KG1 (cell line): ENCODE measurements at regions not wholly inside any gene's neighbourhood (a gene's known extent, or its start where the extent isn't known, plus 50 kb on each side); places are given as distances from the start of the nearest gene placed in this dataset.

Experiments
- DNase-seq: peaks from one replicate; lab custom pipeline; 2025; lab: John Stamatoyannopoulos, UW

DNA sequence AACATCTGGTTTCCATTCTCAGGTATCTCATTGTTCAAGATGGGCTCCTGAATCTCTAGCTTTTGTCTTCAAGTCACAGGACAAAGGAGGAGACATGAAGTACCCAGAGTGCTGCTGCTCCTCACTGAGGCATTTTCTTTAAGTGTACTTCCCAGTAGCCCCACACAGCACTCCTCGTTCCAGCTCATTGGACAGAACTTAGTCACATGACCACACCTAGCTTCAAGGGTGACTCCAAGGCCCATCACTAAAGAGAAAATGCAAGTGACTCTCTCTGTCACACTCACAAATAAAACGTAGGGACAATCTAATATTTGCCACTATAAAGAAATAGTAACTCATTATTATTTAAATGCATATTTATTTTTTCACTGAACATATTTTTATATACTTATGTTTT is 58.3 kb upstream of the NEUROD6 start:
- DNase-seq = no peak

DNA sequence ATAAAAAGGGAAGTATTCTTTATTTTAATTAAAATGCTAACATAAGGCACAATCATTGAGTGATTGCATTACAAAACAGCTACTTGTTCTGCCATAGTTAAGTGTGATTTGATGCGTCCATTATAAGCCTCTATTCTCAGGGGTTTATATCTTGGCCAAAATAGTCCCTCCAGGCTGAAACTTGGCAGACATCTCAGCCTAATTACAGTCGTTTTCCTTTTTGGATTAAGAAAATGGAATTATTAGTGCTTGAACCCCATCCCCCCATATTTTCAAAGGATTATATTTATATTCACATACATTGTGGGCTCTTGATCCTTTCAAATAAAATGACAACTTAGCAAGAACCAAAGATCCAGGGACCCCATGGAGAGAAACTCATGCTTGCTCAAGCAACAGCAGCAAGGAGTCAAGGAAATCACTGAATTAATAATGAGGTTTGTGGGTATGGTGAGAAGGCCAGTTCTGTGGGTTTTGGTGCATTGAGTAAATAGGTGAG is 66.7 kb upstream of the NEUROD6 start:
- no peak for DNase-seq

DNA sequence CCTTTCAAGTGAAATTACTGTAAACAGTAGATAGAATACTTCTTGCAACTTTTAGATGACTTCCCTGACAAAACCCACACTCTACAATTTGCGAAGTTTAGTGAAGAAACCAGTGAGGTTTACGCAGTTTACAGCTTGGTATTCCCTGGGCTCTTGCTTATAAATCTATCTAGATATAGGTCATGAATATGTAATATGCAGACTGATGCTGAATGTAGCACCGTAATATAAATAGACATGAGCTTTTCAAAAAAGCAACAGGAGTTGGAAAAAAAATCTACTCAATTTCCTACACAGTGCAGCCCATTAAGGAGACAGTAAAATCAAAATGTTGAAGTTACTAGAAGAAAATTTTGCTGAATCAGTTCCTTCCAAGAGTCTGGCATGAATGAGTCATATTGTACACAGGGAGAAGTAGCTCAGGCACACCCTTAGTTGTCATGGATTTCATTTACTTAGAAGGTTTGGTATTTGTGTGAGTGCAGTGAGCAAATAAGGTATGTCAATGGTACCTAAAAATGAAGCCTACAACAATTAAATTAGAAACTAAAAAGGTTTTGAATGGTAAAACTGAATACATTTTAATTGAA is 67.7 kb upstream of the NEUROD6 start:
- DNase-seq = no peak

DNA sequence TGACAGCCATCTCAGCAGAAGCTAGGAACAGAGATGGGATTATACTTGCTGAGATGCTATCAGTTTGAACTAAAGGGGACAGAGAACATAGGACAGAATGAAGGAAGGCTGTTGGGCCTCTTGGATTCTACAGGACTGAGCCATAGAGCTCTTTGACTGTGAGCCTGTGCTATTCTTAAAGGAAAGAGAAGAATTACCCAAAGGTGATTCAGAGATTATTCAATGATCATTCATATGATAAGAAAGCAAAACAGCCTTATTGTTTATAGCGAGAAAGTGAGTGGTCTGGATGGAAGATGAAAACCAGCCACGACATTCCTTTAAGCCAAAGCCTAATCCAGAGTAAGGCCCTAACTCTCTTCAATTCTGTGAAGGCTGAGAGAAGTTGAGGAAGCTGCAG is 69.7 kb upstream of the NEUROD6 start:
- no peak for DNase-seq

DNA sequence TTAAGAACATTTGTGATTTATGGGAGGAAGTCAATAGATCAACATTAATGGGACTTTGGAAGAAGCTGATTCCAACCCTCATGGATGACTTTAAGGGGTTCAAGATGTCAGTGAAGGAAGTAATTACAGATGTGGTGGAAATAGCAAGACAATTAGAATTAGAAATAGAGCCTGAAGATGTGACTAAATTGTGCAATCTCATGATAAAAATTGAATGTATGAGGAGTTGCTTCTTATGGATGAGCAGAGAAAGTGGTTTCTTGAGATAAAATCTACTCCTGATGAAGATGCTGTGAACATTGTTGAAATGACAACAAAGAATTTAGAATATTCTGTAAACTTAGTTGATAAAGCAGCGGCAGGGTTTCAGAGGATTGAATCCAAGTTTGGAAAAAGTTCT is 70.9 kb upstream of the NEUROD6 start:
- DNase-seq = no peak

DNA sequence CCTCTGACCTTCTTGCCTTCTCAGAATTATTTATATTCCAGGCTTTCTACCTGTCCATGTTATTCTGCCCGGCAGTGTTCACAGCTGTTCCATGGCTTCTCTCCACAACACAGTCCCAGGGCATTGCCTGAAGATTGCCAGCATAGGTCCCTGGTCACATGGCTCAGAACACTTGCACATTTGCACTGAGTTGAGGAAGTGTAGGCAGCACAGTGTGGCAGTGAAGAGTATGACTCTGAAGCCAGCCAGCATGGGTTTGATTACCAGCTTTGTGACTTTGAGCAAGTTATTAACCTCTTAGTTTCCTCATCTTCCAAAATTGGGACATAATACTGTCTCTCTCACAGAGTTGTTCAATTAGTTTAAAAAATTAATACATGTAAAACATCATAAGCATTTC is 73.2 kb upstream of the NEUROD6 start:
- no peak for DNase-seq

DNA sequence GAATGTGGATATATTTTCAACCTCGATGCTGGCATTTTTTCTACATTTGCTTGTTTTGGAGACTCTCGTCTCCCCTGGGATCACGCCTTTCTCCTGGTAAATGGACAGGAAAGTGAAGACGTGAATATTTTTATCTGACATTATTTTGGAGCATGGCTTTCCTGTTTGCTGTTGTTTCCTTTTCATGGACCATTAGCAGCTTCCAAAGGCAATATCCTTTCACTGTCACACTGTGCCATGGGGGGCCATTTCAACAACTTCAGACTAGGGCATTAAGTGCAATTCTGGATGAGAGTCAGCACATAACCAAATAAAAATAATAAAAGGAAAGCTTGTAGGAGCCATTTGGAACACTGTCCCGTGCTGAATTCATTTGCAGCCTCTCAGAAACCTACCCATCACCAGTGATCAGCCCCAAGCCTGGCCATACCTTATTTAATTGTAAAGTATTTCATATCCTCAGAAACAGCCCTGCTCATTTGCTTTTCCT is 75.9 kb upstream of the NEUROD6 start:
- DNase-seq = no peak

DNA sequence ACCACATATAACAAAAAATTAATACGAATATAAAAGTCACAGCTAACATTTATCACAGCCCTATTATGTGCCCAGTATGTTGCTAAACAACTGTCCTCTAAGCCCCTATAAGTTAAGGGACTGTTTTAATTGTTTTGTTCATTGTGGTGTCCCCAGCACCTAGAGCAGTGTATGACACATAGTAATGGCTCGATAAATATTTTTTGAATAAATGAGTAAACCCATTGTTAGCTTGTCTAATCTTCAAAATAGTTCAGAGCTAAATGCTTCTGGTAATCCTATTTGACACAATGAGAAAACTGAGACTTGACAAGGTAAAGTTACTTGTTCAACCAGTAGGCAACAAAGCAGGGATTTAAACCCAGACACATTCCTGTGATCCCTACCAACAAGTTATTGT is 78.4 kb upstream of the NEUROD6 start:
- DNase-seq = no peak

DNA sequence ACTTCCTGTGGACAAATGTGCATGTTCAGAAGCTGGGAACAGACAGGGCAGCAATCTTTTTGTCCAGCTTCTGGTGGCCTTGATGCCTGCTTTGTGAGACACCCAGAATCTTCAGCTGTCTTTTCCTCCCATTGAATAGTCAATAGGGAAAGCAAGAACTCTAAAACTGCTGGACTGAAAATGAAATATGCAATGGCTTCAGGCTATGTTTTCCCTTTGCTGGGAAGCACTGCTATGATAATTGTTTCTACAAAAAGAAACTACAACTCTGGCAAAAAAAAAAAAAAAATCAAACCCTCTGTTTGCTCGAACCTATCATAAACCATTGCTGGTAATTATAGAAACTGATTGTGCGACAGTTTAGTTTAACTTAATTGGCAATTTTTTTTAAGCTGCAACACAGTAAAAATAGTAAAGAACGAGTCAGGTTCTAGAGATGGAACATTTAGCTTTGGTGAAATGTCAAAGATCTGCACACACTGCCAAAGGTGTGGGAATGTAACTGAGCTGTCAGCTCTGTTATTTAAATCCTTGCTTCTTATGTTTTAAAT is 79.1 kb upstream of the NEUROD6 start:
- no peak for DNase-seq

DNA sequence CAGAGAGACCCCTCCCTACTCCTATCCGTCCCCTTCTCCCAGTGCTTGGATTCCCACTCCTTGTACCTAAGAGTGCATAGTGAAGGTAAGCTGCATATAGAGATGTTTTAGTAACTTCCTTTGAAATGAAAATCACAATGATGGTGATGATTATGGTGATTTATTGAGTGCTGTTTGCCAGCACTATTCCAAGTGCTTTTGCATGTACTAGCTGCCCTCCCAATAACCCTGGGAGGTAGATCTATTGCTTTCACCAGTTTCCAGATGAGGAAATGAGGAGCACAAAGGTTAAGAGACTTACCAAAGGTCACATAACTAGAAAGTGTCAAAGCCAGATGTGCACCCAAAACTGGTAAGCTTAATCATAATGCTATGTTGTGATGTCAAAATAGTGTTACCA is 80.4 kb upstream of the NEUROD6 start:
- DNase-seq = no peak

DNA sequence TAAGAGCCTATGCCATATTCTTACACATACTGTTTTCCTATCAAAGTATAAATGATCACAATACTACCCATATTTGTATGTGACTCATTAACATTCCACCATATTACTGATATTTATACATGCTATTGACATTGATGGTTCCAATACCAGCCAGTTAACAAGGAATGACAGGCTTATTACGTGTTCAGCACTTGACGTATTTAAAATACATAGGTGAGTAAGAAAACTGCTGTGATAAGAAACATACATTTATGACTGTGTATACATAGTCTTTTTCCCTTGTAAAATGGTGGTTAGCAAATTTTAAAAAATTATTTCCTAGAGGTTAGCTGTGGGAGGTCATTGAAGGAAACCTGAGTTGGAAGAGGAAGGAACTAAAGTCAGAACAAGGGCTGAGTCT is 81.1 kb upstream of the NEUROD6 start:
- no peak for DNase-seq

DNA sequence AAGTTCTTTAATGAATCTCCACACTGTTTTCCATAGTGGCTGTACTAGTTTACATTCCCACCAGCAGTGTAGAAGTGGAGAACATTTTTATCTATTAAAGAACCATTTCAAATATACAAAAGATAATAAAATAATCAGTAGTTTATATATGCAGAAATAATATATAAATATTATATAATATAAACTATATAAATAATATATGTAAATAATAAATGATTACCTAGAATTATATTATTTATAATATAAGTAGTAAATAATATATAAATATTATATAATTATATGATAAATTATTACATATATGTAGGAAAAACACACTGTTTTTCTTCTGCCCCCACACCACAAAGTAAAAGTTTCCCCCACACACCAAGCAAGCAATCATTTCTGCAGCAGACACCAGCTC is 83.5 kb upstream of the NEUROD6 start:
- no peak for DNase-seq

DNA sequence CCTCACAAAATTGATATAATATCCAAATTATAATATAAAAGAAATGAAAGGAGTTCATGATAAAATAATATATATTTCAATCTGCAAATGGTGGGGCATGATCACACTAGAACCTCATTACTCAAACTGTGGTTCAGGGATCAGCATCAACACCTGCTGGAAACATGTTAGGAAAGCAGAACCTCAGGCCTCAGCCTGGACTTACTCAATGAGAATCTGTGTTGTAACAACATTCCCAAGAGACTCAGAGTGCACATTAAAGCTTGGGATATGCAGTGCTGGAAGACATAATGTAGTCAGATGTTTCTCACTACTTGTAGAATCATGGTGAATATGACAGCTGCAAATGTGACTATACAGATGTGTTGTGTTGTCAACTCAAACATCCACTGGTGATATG is 81.7 kb upstream of the ITPRID1 start:
- no peak for DNase-seq

DNA sequence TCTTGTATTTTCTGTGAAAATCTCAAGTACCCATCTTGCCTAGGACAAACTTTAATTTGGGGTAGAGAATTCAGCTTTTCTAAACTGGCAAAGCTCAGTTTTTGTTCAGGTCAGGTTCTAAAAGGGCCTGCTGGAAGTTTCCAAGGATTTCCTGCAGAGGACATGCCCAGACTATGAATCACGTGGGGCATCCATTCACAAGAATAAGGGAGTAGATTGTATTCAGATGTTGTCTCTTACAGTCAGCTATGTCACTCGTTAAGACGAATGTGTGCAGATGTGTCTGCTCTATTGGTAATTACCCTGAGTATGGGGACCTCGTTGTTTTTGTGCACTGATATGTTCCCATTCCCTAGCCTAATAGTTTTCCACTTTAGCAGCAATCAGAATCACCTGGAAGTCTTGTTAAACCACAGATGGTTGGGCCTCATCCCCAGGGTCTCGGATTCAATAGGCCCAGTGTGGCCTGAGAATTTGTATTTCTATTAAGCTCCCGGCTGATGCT is 81.0 kb upstream of the ITPRID1 start:
- no peak for DNase-seq

DNA sequence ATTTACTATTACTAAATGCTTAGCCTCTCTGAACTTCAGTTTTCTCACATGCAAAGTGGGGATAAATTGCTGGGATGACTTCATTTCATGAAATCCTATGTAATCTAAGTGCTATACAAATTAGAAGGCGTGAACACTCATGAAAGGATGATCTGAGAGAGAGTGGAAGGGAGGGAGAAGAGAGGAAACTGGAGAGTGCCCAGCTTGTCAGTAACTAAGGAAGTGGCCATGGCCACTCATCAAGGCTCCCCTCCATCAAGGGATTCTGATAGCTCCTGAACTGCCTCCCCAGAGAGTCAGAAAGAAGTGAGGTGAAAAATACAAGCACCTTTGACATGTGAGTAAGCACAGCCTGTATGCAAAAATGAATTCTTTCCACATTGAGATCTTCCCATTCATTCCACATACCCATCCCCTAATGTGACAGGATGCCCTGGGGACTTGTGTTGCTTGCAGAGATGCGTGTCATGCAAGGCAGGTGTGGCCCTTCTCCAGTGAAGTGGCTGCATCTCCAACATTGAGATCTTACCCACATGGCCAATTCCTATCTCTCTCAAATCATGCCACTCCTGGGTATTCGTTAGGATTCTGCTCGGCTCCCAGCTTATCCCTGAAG is 76.5 kb upstream of the ITPRID1 start:
- DNase-seq = no peak

DNA sequence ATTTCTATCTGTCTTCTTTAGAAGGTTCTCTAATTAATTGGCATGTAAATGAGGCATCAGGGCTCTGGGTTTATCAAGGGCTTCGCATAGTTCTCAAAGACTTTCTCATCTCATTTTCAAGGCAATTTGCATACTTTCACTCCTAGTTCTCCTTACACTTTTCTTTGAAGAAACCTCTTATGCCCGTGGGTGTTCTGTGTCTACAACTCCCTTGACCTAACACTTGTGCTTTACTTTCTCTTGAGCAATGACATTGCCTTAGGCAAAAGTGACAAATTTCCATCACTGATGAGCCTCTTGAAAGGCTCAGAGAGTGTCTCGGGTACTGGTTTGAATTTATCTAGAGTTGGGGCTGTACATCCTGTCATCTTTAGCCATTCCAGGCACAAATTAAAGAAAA is 74.7 kb upstream of the ITPRID1 start:
- no peak for DNase-seq

DNA sequence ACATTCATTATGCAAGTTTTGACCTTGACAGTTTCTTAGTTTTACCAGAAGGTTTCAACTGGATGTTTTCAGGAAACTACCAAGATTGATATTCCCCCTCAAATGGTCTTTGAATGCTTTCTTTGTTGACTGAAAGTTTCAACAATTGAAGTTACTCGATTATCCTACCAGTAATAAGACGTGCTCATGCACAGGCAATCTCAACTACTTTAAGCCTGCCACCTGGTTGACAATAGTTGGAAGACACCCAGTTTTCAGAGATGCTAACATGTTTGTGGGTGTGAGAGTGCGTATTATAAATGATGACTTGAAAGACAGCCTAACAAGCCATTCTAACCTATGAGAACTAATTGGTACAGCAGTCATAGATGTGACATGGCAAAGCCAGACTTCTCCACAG is 73.4 kb upstream of the ITPRID1 start:
- no peak for DNase-seq

DNA sequence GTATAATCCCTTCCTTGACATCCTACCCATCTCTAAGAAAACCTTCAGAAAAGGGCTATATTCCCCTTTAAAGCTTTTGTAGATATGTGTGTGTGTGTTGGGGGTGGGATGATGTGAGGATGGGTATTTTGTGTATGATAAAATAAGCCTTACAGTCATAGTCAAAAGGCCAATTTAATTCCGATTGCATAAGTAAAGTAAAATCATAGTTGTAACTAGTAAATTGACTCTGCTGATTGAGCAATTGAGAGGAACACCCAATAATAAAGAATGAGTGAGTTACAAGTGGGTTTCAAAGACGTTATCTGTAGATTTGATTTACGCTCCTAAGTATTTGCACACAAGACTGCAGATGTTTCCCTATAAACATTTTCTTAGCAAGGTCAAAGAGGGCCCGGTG is 71.3 kb upstream of the ITPRID1 start:
- DNase-seq = no peak

DNA sequence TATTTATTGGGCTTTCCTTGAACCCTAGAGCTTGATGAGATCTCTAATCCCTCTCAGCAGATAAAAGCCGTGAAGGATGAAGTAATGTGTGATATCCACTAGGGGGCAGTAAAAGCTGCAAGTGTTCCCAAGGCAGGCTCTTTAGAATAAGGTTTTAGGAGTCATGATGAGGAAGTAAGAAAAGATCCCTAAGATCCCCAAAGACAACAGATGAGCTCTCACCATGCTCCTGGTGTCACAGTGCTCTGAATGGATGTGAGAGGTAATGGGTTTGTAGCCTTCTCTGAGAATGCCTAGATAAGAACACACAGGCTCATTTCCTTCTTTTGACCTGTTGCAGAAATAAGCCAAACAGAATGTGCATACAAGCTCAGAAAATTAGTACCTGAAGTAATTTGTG is 70.4 kb upstream of the ITPRID1 start:
- peak; percentile 7 for DNase-seq

DNA sequence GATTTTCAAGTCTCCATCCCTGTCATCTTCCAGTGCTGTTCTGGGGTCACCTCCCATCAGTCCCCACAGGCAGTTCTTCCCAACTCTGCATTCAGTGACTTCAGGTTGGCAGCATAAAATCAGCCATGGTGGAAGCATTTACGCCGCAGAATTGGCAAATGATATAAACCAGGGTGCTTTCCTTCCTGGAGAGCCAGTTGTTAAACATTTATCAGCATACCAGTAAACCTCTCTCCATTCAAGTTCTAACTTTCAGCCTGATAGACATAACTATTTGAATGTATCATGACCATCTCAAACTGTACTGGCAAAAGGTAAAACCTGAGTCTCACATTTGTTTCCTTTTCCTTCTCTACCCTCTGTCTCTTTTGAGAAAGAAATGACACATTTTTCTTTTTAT is 69.7 kb upstream of the ITPRID1 start:
- DNase-seq = no peak

DNA sequence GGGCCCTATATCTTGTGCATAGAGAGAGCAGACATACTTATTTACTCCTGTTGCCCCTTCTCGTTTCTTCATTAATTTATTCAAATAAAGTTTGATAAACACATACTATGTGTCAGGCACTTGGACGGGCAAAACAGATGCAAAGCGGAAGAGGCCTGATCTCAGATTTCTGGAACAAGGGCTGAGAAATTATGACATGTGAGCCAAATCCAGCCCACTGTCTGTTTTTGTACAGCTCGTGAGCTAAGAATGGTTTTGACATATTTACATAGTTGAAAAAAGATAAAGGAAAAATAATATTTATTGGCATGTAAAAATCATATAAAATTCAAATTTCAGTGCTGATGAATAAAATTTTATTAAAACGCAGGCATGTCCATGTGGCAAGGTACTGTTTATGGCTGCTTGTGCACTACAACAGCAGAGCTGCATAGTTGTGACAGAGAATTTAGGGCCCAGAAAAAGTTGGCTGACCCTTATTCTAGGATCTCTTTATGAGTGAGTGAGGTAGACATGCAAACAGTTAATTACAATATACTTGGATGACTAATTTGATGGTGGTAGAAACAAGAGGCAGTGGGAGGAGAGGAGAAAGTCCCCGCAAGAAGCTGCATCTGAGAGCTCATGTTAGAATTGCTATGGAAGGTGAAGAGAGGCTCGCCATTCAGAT is 68.1 kb upstream of the ITPRID1 start:
- no peak for DNase-seq

DNA sequence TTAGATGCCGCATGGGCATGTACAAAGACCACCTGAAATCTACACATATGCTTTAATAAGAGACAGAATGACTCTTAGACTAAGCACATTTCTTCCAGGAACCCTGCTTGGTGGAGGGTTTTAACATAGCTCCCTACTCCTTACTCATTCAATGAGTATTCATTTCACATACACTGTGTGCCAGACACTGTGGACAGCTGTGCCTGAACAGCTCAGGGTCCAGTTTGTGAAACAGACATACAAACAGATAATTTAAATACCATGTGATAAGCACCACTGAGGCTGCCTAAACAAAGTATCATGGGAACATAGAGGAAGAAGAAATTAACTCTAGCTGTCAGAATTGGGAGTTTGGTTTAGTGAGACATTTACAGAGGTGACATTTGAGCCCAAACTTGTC is 65.2 kb upstream of the ITPRID1 start:
- no peak for DNase-seq

DNA sequence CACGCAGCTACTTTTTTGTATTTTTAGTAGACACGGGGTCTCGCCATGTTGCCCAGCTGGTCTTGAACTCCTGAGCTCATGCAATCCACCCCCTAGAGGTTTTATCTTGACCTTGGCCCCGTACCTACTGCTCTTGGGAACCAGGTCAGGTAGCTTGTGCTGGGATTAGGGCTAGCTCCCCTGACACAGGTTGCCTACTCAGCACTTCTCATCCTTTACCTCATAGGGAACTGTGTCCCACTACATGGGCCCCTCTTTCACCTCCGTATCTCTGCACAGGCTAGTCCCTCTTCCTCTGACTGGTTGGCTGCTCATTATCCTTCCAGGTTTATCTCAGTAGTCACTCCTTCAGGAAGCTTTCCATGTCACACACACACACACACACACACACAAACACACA is 58.0 kb upstream of the ITPRID1 start:
- no peak for DNase-seq
